GM18517 (cell line): ENCODE measurements at regions not wholly inside any gene's neighbourhood (a gene's known extent, or its start where the extent isn't known, plus 50 kb on each side); places are given as distances from the start of the nearest gene placed in this dataset.
"Not testable (repeated sequence)": the region's sequence is repeated elsewhere in the genome, so short reads cannot be mapped to it uniquely, and the experiment has no call there.

Experiments
- ATAC-seq: cut with Tn5 transposase; IDR thresholded peaks from one replicate; pipeline ENCODE4 v1.9.1; 2021; ENCODE audit warnings: mild to moderate bottlenecking, moderate library complexity; ENCODE audit not compliant: unreplicated experiment

DNA sequence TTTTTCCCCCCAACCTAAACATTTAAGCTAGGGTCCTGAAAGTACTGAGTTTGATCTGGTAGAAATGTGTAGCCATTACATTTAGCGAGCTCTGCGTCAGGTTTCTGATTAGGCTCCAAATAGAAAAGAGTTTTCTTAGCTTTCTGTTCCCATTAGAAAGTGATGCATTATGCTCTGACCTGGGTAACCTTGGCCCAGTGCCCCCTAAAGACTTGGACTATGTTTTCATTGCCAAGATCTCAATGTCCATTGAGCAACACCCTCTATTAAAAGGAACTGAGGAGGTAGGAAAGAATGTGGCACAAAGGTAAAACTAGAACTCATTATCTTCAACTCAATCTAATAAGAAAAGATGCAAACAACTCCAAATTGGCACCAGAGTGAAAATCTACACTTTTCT is 358.9 kb upstream of the PCSK5 start:
- no peak for ATAC-seq

DNA sequence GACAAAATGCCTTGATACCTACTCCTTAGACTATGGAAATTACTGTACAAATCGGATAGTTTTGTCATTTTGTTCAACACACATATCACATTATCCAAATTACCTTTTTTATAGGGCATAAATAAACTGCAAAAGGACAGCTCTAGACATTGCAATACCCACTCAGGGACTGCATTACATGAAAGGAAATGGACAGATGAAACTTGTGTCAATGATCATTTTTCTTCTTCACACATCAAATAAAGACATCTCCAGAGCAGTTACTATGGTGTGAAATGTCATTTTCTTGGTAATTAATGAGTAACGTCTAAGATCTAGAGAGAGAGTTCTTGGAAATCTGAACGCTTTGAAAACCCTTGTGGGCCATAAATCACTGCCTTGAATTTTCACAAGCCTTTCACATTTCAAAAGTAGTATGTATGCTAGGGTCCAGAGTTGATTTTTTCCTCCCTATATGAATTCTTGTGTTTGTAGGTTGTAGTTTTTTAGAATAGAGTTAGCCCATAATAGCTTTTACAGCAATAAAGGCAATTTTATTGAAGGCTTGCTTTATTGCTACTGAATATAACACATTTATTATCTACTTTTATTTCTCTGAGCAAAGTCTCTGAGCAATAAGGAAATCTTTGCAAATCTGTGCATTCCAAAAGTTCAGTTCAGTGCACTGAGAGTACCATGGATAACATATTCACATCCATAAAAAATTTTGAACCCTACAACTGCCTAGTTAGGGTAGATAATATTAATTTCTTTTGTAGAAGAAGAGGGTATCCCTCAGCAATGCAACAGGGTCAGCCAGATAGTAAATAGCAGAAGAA is 358.0 kb upstream of the PCSK5 start:
- no peak for ATAC-seq

DNA sequence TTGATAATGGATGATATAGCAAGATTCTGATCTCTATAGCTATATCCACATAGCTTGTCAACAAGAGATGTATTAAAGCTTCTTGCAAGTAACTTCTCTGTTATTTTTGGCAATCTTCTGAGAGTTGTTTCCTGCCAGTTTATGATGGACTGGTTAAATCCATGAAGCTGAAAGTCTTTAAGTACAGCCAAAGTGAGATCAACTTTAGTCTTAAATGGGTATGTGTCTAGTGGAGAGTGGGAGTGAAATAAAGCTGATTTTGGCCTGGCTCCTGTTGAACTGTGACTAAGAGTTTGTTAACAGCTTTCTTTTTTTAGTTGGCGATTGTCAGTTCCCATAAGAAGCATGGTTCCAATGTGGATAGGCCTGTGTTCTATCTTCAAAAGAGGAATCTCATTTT is 350.9 kb upstream of the PCSK5 start:
- no peak for ATAC-seq

DNA sequence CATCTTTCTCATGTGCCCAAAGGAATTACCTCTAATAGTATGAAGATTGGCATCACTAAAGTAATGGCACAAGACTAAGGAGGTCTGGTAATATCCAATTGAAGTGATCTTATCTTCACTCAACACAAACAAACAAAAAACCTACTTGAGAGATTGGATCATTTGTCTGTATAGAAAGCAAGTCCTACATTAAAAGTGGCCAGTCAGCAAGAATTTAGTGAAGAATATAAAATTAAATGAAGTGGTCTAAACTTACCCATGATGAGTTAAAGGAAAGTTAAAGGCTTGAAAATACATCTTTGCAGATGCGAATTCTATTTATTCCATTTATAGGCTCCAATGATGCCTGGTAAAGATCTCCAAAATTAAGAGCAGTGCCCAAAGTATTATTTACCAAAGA is 350.3 kb upstream of the PCSK5 start:
- ATAC-seq: no peak

DNA sequence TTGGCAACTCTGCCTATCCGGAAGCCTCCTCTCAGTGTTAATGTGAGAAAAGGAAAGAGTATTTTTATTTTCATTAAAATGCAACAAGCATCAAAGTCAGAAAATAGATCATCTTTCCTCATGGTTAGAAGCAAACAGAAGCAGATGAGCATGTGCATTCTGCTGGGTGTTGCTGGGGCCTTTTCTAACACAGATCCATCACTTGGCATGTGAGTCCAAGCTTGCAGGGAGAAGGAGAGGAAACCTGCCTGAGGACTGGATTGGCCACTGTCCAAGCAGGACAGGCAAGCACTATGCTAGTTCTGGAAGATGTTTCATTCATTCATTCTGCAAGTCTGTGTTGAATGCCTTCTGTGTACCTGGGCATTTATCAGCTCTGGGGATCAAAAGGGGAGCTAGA is 348.7 kb upstream of the PCSK5 start:
- no peak for ATAC-seq

DNA sequence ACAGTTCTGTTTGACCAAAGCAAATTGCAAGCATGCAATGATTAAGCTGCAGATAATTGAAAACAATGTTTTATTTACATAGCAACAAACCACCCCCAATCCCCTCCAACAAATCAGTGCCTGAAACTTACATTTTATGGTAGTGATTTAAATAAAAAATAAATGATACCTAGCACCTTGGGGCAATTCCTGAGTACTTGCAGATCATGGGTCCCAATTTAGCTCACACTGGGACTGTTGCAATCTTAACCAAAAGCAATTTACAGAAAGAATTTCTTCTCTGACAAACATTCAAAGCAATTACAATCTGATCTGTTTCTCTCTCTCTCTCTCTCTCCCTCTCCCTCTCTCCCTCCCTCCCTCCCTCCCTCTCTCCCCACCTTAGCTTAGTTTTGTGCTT is 345.7 kb upstream of the PCSK5 start:
- no peak for ATAC-seq

DNA sequence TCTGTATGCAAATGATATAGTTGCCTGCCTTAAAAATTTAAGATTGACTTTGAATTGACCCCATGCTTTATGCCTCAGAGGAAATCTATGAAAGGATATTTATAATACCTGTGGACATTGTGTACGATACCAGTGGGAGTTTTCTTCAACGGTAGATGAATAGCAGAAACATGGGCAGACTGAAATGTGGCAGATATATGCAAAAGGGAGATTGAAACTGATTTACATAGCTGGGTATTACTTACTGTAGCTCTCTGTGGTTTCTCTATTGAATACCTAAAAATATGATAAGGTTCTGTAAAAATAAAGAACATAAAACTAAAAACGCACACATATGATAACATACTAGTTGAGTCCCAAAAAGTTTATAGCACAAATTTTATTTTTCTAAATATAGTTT is 345.2 kb upstream of the PCSK5 start:
- no peak for ATAC-seq

DNA sequence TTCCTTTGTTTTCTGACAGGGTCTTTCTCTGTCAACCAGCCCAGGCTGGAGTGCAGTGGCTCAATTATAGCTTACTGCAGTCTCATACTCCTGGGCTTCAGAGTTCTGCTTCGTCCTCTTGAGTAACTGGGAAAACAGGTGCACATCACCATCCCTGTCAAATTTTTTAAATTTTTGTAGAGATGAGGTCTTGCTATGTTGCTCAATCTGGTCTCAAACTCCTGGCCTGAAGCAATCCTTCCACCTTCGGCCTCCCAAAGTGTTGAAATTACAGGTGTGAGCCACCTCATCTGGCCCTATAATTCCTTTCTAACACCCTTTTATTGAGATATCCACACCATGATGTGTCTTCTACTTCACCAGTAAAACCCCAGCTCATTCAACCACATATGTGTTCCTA is 341.6 kb upstream of the PCSK5 start:
- ATAC-seq: no peak

DNA sequence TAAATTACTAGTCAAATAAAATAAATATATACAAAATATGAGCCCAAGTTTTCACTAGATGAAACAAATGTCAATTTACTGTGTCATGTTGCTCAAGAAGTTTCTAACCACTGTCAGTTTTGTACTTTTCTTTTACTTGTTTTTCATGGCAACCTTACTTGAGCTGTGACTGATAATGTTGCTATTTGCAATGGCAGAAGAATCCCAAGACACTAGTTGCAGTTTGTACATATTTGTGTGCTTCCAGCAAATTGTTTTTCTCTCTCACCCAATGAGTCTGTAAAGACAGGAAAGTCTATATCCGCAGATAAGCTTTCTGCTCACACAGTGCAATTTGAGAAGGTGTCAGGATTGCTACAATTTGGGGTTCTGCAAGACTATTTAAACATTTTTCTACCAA is 338.6 kb upstream of the PCSK5 start:
- no peak for ATAC-seq

DNA sequence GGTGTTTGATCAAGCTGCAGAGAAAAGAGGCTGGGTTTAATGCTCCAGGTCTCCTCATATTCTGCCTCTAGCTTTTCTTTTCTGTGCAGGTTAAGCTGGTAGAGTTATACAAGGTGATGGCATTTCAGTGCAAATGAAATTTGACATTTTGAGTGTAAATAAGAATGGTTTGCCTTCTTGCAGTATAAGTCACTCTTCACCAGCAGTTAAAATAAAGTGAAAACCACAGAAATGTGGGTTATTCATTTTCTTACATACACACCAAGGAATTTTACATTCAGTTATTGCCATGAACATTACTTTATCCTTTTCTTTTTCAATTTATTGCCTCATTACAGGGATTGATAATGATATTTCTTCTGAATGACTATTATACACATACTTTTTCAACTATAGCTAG is 337.5 kb upstream of the PCSK5 start:
- ATAC-seq: no peak

DNA sequence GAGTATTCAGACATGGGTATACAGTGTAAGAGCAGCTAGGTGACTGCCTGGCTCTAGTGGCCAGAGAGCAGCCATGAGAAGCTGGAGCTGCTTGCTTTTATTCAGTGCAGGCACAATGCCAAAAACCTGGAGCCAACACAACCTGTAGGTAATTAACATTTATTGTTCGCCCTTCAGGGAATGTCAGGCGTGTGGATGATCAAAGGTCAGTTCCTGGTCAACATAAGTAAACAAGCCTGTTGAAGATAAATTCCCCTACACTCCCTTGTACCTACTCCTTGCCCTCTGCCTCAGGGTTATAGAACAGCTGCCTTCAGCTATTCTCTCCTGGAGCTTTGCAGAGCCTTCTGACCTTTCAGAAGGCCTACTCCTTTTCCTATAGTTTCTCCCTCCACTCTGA is 323.7 kb upstream of the PCSK5 start:
- ATAC-seq: not testable (repeated sequence)

DNA sequence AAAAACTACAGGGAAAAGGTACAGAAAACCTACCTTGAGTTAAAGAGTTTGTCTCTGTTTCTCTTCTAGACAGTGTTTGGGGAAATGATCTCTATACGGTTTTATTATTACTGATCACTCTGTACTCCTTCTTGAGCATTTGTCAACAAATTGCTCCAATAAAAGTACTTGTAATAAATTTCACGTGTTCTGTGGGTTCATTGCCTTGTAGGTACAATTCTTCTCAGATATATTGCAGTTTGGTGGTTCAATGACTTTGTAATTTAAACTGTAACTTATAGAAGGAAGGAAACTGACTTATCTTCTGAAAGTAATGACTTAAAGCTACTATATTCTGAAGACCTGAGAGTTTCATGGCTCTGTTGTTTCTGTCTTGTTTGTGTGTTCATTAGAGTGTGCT is 319.9 kb upstream of the PCSK5 start:
- ATAC-seq: no peak

DNA sequence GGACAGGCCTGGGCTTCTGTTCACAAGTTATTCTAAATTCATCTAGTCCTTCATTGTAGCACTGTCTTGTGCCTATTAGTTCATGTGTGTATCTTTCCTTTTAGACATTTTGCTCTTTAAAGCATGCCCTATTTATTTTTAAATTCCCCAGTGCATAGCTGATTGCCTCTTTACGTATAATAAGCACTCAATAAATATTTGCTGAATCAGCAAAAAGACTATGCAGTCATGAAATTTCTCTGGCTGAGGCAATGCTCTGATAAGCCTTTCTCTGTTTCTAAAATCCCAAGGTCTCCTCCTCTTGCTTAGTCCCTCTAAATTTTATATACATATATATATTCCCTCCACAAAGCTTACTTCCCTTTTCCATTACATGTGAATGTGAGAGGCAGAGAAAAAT is 315.9 kb upstream of the PCSK5 start:
- no peak for ATAC-seq

DNA sequence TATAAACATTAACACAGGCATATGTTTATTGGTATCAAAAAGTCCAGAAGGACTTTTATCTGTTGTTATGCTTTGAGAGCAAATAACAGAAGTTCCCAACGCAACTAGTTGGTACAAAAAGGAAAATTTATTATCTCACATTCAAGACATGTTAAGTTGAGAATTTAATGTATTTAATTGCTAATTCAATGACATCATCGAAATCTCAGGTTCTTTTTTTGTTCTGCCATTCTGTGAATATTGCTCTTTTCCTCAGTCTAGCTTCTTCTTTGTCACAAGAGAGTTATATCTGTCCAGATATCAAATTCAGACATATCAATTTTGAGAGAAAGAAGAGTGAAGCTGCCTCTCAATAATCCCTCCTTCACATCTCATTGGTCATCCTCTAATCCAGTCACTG is 307.6 kb upstream of the PCSK5 start:
- no peak for ATAC-seq

DNA sequence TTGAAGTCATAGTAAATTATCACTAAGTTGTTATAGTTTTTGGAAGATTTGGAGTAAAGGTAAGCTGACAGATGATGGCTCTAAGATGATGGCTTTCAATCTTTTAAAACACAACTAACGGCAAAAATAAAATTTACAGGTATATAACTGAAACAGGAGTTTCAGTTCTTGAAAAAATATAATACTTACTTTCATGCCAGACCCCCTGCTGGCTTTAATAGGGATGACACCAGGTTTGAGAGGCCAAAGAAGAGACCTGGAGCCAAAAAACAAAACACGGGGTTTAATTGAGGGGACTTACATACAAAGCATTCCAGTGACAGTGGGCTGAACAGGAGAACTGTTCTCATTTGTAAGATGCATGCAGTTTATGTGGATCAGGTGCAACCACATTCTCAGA is 301.7 kb upstream of the PCSK5 start:
- ATAC-seq: peak; percentile 53

DNA sequence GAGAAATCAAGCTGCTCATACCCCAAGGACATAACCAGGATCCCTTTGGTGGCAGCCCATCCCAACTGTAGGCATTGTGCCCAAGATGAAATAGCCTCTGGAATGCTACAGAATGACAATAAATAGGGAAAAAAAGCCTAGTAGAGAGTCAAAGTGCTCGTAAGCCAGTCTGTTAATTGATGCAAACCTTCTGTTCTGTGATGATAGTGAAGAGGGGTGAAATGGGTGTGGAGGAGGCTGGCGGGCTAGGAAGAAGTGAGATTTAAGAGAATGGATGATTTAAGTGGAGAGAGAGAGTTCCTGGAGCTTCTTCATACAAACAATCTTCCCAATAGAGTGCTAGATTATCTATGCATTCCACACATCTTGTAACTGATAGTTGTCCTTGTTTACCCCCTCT is 301.0 kb upstream of the PCSK5 start:
- ATAC-seq: no peak

DNA sequence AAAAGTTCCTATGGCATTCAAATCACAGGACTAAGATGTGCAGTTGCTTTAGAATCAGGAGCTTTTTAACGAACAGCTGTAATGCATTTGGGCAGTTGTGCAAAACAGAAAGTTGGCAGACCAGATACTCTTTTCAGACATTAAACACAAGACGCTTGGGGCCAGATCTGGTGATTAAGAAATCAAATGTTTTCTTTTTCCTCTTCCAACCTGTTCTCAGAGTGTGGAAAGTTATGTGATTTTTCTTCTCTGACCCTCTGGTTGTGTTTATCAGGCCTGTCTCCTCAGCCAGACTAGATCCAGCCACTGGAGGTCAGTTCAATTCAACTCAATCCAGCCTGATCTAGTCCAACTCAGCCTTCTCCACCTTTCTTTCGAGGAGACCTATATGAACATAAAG is 298.5 kb upstream of the PCSK5 start:
- ATAC-seq: no peak

DNA sequence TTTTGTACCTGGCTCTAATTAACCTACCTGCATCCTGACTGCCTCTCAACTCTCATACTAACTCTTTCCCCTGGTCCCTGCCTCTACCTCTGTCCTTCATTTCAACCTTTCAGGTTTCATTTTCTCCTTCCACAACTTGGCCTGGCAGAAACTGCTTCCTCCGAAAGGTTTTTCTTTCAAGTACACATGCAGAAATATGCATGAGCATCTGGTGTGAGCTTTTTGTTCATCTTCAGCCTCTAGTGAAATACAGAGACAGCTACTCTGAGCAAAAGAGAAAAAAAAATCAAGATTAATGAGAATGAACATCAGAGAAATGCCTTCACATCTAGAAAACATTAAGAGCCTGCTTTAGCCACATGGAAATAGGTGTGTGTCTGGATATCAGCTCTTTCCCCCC is 297.9 kb upstream of the PCSK5 start:
- ATAC-seq: no peak

DNA sequence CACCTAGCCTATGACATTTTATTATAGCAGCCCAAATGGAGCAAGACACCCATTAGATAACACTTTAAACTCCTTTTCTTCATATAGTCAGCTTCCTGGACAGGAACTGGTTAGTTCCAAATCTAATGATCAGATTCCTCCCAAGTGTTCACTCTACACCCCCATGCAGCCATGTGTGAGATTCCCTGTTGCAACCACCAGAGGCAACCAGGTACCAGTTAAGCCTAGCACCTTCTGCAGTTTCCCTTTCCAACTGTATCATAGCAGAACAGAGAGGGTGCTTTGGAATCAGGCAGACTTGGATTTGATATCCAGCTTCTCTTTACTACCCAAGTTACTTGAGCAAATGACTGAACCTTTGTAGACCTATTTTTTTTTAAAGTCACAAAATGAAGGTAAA is 296.6 kb upstream of the PCSK5 start:
- no peak for ATAC-seq

DNA sequence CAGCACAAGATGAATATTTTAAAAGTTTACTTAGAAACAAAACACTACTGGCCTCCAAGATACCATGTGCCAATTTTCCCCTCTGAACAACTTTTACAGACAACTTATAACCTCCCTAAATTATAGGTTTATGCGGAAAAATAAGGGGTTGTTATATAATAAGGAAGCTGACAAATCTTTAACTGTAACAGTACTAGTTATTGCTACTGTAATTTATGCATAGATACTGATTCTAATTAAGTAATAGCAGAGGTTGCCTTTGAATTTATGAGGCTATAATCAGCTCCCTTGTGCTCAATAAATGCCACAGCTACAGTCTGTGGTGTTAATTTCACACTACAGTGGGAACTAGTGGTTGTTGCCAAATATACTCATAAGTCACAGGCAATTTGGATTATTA is 291.3 kb upstream of the PCSK5 start:
- ATAC-seq: no peak

DNA sequence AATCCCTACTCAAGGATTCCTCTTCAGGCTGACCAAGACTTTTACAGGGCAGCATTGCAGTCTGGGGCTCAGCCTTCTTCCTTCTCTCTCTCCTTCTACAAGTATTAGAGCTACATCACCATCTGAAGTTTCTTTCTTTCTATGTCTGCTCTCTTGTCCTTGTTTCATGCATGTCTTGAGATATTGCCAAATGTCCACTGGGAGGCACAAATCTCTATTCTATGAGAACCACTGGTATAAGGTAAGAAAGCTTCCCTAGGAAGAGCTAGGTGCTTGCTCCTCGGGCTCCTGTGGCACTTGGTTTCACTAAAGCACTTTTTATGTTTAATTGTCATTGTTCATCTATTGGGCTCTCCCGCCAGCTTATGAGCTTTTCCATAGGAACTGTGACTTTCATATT is 289.2 kb upstream of the PCSK5 start:
- ATAC-seq: no peak

DNA sequence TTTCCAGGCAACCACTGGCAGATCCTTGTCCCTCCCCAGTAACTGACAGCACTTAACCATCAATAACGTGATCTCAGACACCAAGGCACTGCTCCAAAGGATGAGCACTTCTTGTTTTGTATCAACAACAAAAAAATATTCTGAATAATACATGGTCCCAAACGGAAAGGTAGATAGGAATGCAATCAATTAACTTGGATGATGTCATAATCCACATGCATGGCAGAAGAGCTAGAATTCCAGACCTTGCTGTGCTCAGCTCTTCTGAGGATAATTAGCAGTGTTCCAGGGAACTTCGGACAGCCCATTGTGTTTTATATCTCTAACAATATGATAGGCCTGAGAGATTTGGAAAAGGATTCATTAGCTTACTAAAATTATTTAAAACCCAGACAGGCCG is 288.4 kb upstream of the PCSK5 start:
- no peak for ATAC-seq

DNA sequence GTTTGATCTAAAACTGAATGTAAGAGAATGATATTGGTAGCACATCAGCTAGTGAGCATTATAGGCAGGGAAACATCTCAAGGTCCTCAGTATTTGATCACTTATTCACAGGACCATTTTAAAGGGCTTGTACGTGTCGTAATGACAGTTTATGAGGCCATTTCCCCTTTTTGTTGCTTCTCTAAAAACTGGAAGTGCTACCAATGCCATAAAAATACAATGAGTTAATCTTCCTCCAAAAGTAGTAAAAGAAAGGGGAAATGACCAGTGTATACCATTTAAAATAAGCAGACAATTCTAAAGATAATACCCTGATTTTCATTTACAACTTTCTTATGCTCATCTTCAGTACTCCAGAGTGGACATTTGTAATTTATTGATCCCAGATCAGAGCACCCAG is 285.8 kb upstream of the PCSK5 start:
- no peak for ATAC-seq
